ENCODE measurements at regions not wholly inside any gene's neighbourhood (a gene's known extent, or its start where the extent isn't known, plus 50 kb on each side); places are given as distances from the start of the nearest gene placed in this dataset.

DNA sequence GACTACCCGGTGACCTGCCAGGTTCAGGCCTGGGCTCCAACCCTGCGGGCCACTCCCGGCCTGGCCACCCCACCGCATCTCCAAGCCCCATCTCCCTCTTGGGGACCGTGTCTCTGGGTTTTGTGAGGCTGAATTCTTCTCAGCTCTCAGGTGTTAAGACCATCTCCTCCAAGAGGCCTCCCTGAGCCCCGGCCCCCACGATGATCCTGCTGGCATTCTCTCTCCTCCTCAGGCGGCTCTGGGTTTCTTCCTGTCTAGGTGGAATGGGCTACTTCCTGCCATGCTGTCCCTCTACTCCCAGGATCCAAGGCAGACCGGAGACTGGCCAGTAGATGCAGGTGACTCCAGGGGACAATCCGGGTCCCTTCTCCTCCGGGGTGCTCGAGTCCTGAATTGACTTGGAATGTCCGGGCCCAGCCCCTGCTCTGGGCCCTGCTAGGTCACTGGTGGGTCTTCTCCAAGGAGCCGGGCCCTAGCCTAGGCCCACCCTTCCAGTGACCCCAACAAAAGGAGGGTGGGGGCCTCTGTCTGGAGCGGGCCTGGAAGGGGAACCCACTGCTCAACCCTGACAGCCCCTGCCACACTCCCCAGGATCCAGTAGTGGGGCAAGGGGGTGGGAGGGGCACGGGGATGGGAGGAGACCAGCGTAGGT lies 219.8 kb downstream of the C9orf50 start:
- Histone ChIP-seq H3F3A (ENCODE audit: low read length, unreplicated experiment) (no peaks in the 10 kb centered on the region), H3K27ac (ENCODE audit: low read length) (no peak overlapping the region), H3K27me3 (ENCODE audit: low read length) (no peaks in the 10 kb centered on the region), H3K9ac (ENCODE audit: low read length) (no peak overlapping the region), H3K4me3 (ENCODE audit: low read length) (no peak overlapping the region), H3K36me3 (ENCODE audit: low read depth, low read length) (no peaks in the 10 kb centered on the region), H3K9me3 (ENCODE audit: low read length) (no peaks in the 10 kb centered on the region), H4K20me1 (ENCODE audit: low read length) (no peaks in the 10 kb centered on the region), H3K79me2 (ENCODE audit: low read length) (no peaks in the 10 kb centered on the region), H3K4me2 (ENCODE audit: low read length) (no peak overlapping the region), H2AFZ (ENCODE audit: low read length) (no peak overlapping the region), H3K9me2 (replicated peaks; ENCODE audit: low read length) (no peaks in the 10 kb centered on the region), H3K4me1 (ENCODE audit: insufficient read depth, low read length) (peaks cover 4% of the 10 kb centered on the region)
- DNase-seq (no peak), ATAC-seq (no peak)
- CTCF ChIA-PET = no interaction called here
- TF ChIP-seq, protein P1, sequence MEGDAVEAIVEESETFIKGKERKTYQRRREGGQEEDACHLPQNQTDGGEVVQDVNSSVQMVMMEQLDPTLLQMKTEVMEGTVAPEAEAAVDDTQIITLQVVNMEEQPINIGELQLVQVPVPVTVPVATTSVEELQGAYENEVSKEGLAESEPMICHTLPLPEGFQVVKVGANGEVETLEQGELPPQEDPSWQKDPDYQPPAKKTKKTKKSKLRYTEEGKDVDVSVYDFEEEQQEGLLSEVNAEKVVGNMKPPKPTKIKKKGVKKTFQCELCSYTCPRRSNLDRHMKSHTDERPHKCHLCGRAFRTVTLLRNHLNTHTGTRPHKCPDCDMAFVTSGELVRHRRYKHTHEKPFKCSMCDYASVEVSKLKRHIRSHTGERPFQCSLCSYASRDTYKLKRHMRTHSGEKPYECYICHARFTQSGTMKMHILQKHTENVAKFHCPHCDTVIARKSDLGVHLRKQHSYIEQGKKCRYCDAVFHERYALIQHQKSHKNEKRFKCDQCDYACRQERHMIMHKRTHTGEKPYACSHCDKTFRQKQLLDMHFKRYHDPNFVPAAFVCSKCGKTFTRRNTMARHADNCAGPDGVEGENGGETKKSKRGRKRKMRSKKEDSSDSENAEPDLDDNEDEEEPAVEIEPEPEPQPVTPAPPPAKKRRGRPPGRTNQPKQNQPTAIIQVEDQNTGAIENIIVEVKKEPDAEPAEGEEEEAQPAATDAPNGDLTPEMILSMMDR (conservative IDR thresholded peaks at IDR 0.05; ENCODE audit: low read depth, low read length) = no peak
- no peak for TF ChIP-seq EZH2 (IDR thresholded peaks at IDR 0.05; ENCODE audit: low read length, unreplicated experiment)
- no peak for TF ChIP-seq EZH2phosphoT487 (IDR thresholded peaks at IDR 0.05; ENCODE audit: borderline replicate concordance, low read length)
- POLR2A ChIA-PET (ENCODE audit: unreplicated experiment) = no interaction called here
- BruUV-seq (replicated peaks) = no TSS peak
- intact Hi-C loops (cut with micrococcal nuclease) = no loop called here

DNA sequence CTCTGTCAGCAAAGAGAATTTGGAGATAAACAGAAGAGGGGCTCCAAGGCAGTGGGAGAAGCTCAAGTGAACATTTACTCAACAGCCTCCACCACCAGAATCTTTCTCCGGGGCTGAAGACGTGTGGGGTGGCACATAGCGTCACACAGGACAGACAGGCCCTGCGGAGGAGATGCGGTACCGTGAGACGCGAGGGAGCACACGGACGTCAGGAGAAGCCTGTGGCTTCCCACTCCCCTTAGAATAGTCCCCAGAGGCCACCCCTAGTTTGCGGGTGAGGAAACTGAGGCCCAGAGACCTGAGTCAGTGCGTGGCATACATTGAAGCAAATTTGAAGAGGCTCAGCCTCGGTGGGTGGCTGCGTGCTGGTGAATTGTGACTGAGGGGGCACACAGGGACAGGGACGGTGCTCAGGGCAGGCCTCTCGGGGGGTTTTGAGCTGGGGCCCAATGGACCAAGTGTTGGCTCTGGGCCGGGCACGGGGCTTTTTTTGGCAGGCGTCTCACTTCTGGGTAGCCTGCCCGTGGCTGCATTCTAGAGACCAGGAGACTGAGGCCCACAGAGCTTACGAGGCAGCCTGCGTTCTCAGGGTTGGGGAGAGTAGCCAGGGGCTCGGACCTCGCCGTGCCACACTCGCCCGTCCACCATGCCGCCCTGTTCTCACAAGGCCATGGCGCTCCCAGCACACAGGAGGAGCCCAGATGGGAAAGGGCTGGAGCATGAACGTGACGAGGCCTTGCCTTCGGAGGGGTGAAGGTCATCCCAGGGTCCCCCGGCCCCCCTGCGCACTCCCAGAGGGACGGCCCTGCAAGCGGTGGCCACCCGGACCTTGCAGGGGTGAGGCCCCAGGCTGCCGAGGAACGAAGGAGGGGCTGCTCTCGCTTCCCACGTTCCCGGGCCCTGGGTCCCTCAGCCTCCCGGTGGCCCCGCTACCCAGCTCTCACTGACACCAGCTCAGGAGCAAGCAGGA lies 220.6 kb downstream of the C9orf50 start:
- Histone ChIP-seq H3K9me3 (ENCODE audit: low read length) (no peaks in the 10 kb centered on the region), H3K9me2 (replicated peaks; ENCODE audit: low read length) (no peaks in the 10 kb centered on the region), H3K4me1 (ENCODE audit: insufficient read depth, low read length) (no peaks in the 10 kb centered on the region), H3K36me3 (ENCODE audit: low read depth, low read length) (no peaks in the 10 kb centered on the region), H3K4me2 (ENCODE audit: low read length) (no peak overlapping the region), H3K27ac (ENCODE audit: low read length) (no peak overlapping the region), H3K4me3 (ENCODE audit: low read length) (no peak overlapping the region), H2AFZ (ENCODE audit: low read length) (no peak overlapping the region), H3K9ac (ENCODE audit: low read length) (no peak overlapping the region), H3K79me2 (ENCODE audit: low read length) (no peaks in the 10 kb centered on the region), H3F3A (ENCODE audit: low read length, unreplicated experiment) (no peaks in the 10 kb centered on the region), H4K20me1 (ENCODE audit: low read length) (no peaks in the 10 kb centered on the region), H3K27me3 (ENCODE audit: low read length) (no peaks in the 10 kb centered on the region)
- BruUV-seq (replicated peaks) = no TSS peak
- intact Hi-C loops (cut with micrococcal nuclease) = no loop called here
- ChIA-PET POLR2A (ENCODE audit: unreplicated experiment) (no interaction called here), CTCF (no interaction called here)
- DNase-seq = no peak
- ATAC-seq = no peak
- no peak for TF ChIP-seq EZH2phosphoT487 (IDR thresholded peaks at IDR 0.05; ENCODE audit: borderline replicate concordance, low read length)

- no TSS peak for BruUV-seq (replicated peaks)
- H3K4me1 ChIP-seq (ENCODE audit: insufficient read depth, low read length) = no peaks in the 10 kb centered on the region
- no peak overlapping the region for H2AFZ ChIP-seq (ENCODE audit: low read length)
- no peak overlapping the region for H3K9ac ChIP-seq (ENCODE audit: low read length)
- no peaks in the 10 kb centered on the region for H3K9me2 ChIP-seq (replicated peaks; ENCODE audit: low read length)
- H3K36me3 ChIP-seq (ENCODE audit: low read depth, low read length) = no peaks in the 10 kb centered on the region
- H3K9me3 ChIP-seq (ENCODE audit: low read length) = no peaks in the 10 kb centered on the region
- ChIA-PET CTCF (no interaction called here), POLR2A (ENCODE audit: unreplicated experiment) (no interaction called here)
- H3K79me2 ChIP-seq (ENCODE audit: low read length) = no peaks in the 10 kb centered on the region
- intact Hi-C loops (cut with micrococcal nuclease) = no loop called here
- TF ChIP-seq EZH2phosphoT487 (IDR thresholded peaks at IDR 0.05; ENCODE audit: borderline replicate concordance, low read length) (no peak), EZH2 (IDR thresholded peaks at IDR 0.05; ENCODE audit: low read length, unreplicated experiment) (no peak)
- TF ChIP-seq, protein P1 (conservative IDR thresholded peaks at IDR 0.05; ENCODE audit: low read depth, low read length) = no peak
- no peak overlapping the region for H3K4me3 ChIP-seq (ENCODE audit: low read length)
- ATAC-seq (no peak), DNase-seq (no peak)
- H4K20me1 ChIP-seq (ENCODE audit: low read length) = no peaks in the 10 kb centered on the region
- H3K27me3 ChIP-seq (ENCODE audit: low read length) = no peaks in the 10 kb centered on the region
- H3F3A ChIP-seq (ENCODE audit: low read length, unreplicated experiment) = no peaks in the 10 kb centered on the region
- no peak overlapping the region for H3K27ac ChIP-seq (ENCODE audit: low read length)
- no peak overlapping the region for H3K4me2 ChIP-seq (ENCODE audit: low read length)
Measured at GRCh38 chr9:129399634-129399990, 221.3 kb downstream of the C9orf50 start.

Measured in PC-3 (cell line).